OCI-LY1 (cell line): ENCODE measurements at regions not wholly inside any gene's neighbourhood (a gene's known extent, or its start where the extent isn't known, plus 50 kb on each side); places are given as distances from the start of the nearest gene placed in this dataset.

ENCODE experiments used
- CTCF ChIP-seq: fragments of 200-600 bp; sonication (generic), shearing (Covaris generic); IDR thresholded peaks from 2 replicates; pipeline ENCODE4 v1.5.1; 2017; ENCODE audit warnings: mild to moderate bottlenecking, antibody characterized with exemption, low read length, moderate library complexity, mixed read lengths
- EZH2 ChIP-seq: fragments of 200-600 bp; sonication (generic), shearing (Covaris generic); IDR thresholded peaks from 2 replicates; pipeline ENCODE4 v1.8.0; 2017; ENCODE audit warnings: borderline replicate concordance, mixed run types, mild to moderate bottlenecking, antibody characterized with exemption, low read length, moderate library complexity, mixed read lengths

GRCh38 chr3:11717768-11718636 lies 74.3 kb upstream of the VGLL4 start:
- TF ChIP-seq EZH2 (no peak), CTCF (no peak)
